ENCODE measurements at regions not wholly inside any gene's neighbourhood (a gene's known extent, or its start where the extent isn't known, plus 50 kb on each side); places are given as distances from the start of the nearest gene placed in this dataset.
"Not testable (repeated sequence)": the region's sequence is repeated elsewhere in the genome, so short reads cannot be mapped to it uniquely, and the experiment has no call there.

GRCh38 chr22:47872761-47873535 lies 1110.5 kb downstream of the TBC1D22A start:
- no peak for ATAC-seq

GRCh38 chr22:47865626-47866025 lies 1103.2 kb downstream of the TBC1D22A start:
- no peak for ATAC-seq

- ATAC-seq, result no peak
These were observed 1099.9 kb downstream of the TBC1D22A start for GRCh38 chr22:47862394-47862793.

GRCh38 chr22:47860907-47861306 lies 1098.5 kb downstream of the TBC1D22A start:
- not testable (repeated sequence) for ATAC-seq

GRCh38 chr22:47859881-47860525 lies 1097.6 kb downstream of the TBC1D22A start:
- ATAC-seq, result no peak

- ATAC-seq, result no peak
These were observed 1096.4 kb downstream of the TBC1D22A start for GRCh38 chr22:47858773-47859306.

- no peak for ATAC-seq
These were observed 1092.2 kb downstream of the TBC1D22A start for GRCh38 chr22:47854680-47855079.

- ATAC-seq, result no peak
These were observed 1091.8 kb downstream of the TBC1D22A start for GRCh38 chr22:47854251-47854650.

- no peak for ATAC-seq
These were observed 1091.3 kb downstream of the TBC1D22A start for GRCh38 chr22:47853750-47854149.

GRCh38 chr22:47851586-47851985 lies 1089.1 kb downstream of the TBC1D22A start:
- ATAC-seq, result no peak

- ATAC-seq, result no peak
These were observed 1088.2 kb downstream of the TBC1D22A start for GRCh38 chr22:47850644-47851151.

GRCh38 chr22:47849576-47849975 lies 1087.1 kb downstream of the TBC1D22A start:
- no peak for ATAC-seq

GRCh38 chr22:47848184-47848920 lies 1085.9 kb downstream of the TBC1D22A start:
- no peak for ATAC-seq

- ATAC-seq, result no peak
These were observed 1084.9 kb downstream of the TBC1D22A start for GRCh38 chr22:47847131-47847890.

- ATAC-seq, result no peak
These were observed 1083.8 kb downstream of the TBC1D22A start for GRCh38 chr22:47846206-47846605.

- ATAC-seq, result no peak
These were observed 1079.7 kb downstream of the TBC1D22A start for GRCh38 chr22:47842119-47842518.

- ATAC-seq, result no peak
These were observed 1078.7 kb downstream of the TBC1D22A start for GRCh38 chr22:47841156-47841555.

- ATAC-seq, result no peak
These were observed 1077.3 kb downstream of the TBC1D22A start for GRCh38 chr22:47839595-47840227.

- no peak for ATAC-seq
These were observed 1075.3 kb downstream of the TBC1D22A start for GRCh38 chr22:47837703-47838102.

- no peak for ATAC-seq
These were observed 1074.5 kb downstream of the TBC1D22A start for GRCh38 chr22:47836957-47837356.

- no peak for ATAC-seq
These were observed 1073.3 kb downstream of the TBC1D22A start for GRCh38 chr22:47835726-47836125.

- no peak for ATAC-seq
These were observed 1063.6 kb downstream of the TBC1D22A start for GRCh38 chr22:47826016-47826415.

Measured in activated CD4-positive, CD25-positive, alpha-beta regulatory T cell treated with anti-CD3 and anti-CD28 coated beads, Interleukin-2, amount 50 U/mL, for 24 hours (primary cell).